ENCODE measurements at regions not wholly inside any gene's neighbourhood (a gene's known extent, or its start where the extent isn't known, plus 50 kb on each side); places are given as distances from the start of the nearest gene placed in this dataset.

GRCh38 chr4:28686618-28687017 lies 1826.0 kb downstream of the STIM2 start:
- H3K36me3 Mint-ChIP-seq (ENCODE audit: unreplicated experiment): no peaks in the 10 kb centered on the region
- H3K27me3 Mint-ChIP-seq (ENCODE audit: unreplicated experiment): no peaks in the 10 kb centered on the region
- peak; percentile 72 for DNase-seq
- no peak overlapping the region for H3K4me3 Mint-ChIP-seq (ENCODE audit: unreplicated experiment)
- H3K4me1 Mint-ChIP-seq (ENCODE audit: low read depth, unreplicated experiment): no peaks in the 10 kb centered on the region
- peak; percentile 68 for TF ChIP-seq CTCF (IDR thresholded peaks at IDR 0.05; ENCODE audit: partially characterized antibody, unreplicated experiment)
- H3K27ac Mint-ChIP-seq (ENCODE audit: unreplicated experiment): no peak overlapping the region
- H3K9me3 Mint-ChIP-seq (ENCODE audit: unreplicated experiment): no peaks in the 10 kb centered on the region

- Mint-ChIP-seq H3K9me3 (ENCODE audit: unreplicated experiment) (no peaks in the 10 kb centered on the region), H3K36me3 (ENCODE audit: unreplicated experiment) (no peaks in the 10 kb centered on the region), H3K4me3 (ENCODE audit: unreplicated experiment) (no peak overlapping the region), H3K27me3 (ENCODE audit: unreplicated experiment) (no peaks in the 10 kb centered on the region), H3K4me1 (ENCODE audit: low read depth, unreplicated experiment) (no peaks in the 10 kb centered on the region), H3K27ac (ENCODE audit: unreplicated experiment) (no peak overlapping the region)
- TF ChIP-seq CTCF (IDR thresholded peaks at IDR 0.05; ENCODE audit: partially characterized antibody, unreplicated experiment): no peak
- DNase-seq: no peak
Measured at GRCh38 chr4:28690890-28691289, 1830.2 kb downstream of the STIM2 start.

GRCh38 chr4:28702571-28702970 lies 1841.9 kb downstream of the STIM2 start:
- Mint-ChIP-seq H3K27me3 (ENCODE audit: unreplicated experiment) (no peaks in the 10 kb centered on the region), H3K27ac (ENCODE audit: unreplicated experiment) (no peak overlapping the region), H3K4me3 (ENCODE audit: unreplicated experiment) (no peak overlapping the region), H3K4me1 (ENCODE audit: low read depth, unreplicated experiment) (no peaks in the 10 kb centered on the region), H3K9me3 (ENCODE audit: unreplicated experiment) (no peaks in the 10 kb centered on the region), H3K36me3 (ENCODE audit: unreplicated experiment) (no peaks in the 10 kb centered on the region)
- TF ChIP-seq CTCF (IDR thresholded peaks at IDR 0.05; ENCODE audit: partially characterized antibody, unreplicated experiment): no peak
- no peak for DNase-seq

GRCh38 chr4:28709891-28710290 lies 1849.2 kb downstream of the STIM2 start:
- DNase-seq: no peak
- H3K4me1 Mint-ChIP-seq (ENCODE audit: low read depth, unreplicated experiment): no peaks in the 10 kb centered on the region
- H3K27ac Mint-ChIP-seq (ENCODE audit: unreplicated experiment): no peak overlapping the region
- no peaks in the 10 kb centered on the region for H3K27me3 Mint-ChIP-seq (ENCODE audit: unreplicated experiment)
- H3K36me3 Mint-ChIP-seq (ENCODE audit: unreplicated experiment): peaks cover 3% of the 10 kb centered on the region
- no peak for TF ChIP-seq CTCF (IDR thresholded peaks at IDR 0.05; ENCODE audit: partially characterized antibody, unreplicated experiment)
- no peaks in the 10 kb centered on the region for H3K9me3 Mint-ChIP-seq (ENCODE audit: unreplicated experiment)
- H3K4me3 Mint-ChIP-seq (ENCODE audit: unreplicated experiment): no peak overlapping the region

- H3K4me3 Mint-ChIP-seq (ENCODE audit: unreplicated experiment): no peak overlapping the region
- TF ChIP-seq CTCF (IDR thresholded peaks at IDR 0.05; ENCODE audit: partially characterized antibody, unreplicated experiment): no peak
- H3K27ac Mint-ChIP-seq (ENCODE audit: unreplicated experiment): no peak overlapping the region
- H3K36me3 Mint-ChIP-seq (ENCODE audit: unreplicated experiment): no peaks in the 10 kb centered on the region
- no peaks in the 10 kb centered on the region for H3K27me3 Mint-ChIP-seq (ENCODE audit: unreplicated experiment)
- no peaks in the 10 kb centered on the region for H3K9me3 Mint-ChIP-seq (ENCODE audit: unreplicated experiment)
- H3K4me1 Mint-ChIP-seq (ENCODE audit: low read depth, unreplicated experiment): no peaks in the 10 kb centered on the region
- DNase-seq: no peak
Measured at GRCh38 chr4:28723371-28723770, 1862.7 kb downstream of the STIM2 start.

Measured in glutamatergic neuron (in vitro differentiated cells).